ENCODE measurements at regions not wholly inside any gene's neighbourhood (a gene's known extent, or its start where the extent isn't known, plus 50 kb on each side); places are given as distances from the start of the nearest gene placed in this dataset.

GRCh38 chr15:46502667-46503066 is 867.8 kb downstream of the SQOR start:
- Histone ChIP-seq H2AFZ (ENCODE audit: control insufficient read depth, low read depth, low read length) (no peak overlapping the region), H3K9me3 (replicated peaks; ENCODE audit: control insufficient read depth, insufficient read depth, low read length) (no peaks in the 10 kb centered on the region; the same call in 2 of the 3 replicates), H3K4me3 (no peak overlapping the region), H3K4me1 (ENCODE audit: control insufficient read depth, insufficient read depth, low read length) (no peaks in the 10 kb centered on the region), H3K27me3 (replicated peaks in 1 of 2; ENCODE audit: control insufficient read depth in 2 of 2, insufficient read depth in 2 of 2, low read length in 1 of 2) (no peaks in the 10 kb centered on the region), H4K20me1 (ENCODE audit: control insufficient read depth, insufficient read depth) (no peaks in the 10 kb centered on the region), H3K79me2 (ENCODE audit: control insufficient read depth, insufficient read depth, low read length) (no peaks in the 10 kb centered on the region), H3K36me3 (ENCODE audit: control insufficient read depth in 2 of 2, insufficient read depth in 2 of 2, low read length in 1 of 2) (no peaks in the 10 kb centered on the region), H3K9ac (ENCODE audit: control insufficient read depth, insufficient read depth, low read length) (no peak overlapping the region), H3K4me2 (ENCODE audit: control insufficient read depth, insufficient read depth) (no peak overlapping the region), H3K27ac (ENCODE audit: control insufficient read depth, insufficient read depth) (no peak overlapping the region)
- DNase-seq (ENCODE audit: low read depth, low spot score) (no peak), ATAC-seq (no peak), FAIRE-seq (no peak)
- RAD21 ChIA-PET (ENCODE audit: unreplicated experiment), result interaction anchor here (0.9 kb wide), 1 partner anchor 61 kb away, joined by 3 read pairs; no protein-coding TSS in a partner anchor
- CTCF ChIA-PET, result interaction anchor here (2.4 kb wide), 1 partner anchor 191 kb away, joined by 14 read pairs; no protein-coding TSS in a partner anchor
- in situ Hi-C loops (cut with MboI), result no loop called here
- 4% methylated on average over 3 of the region's 3 CpGs for WGBS (ENCODE audit: insufficient coverage, insufficient replicate concordance, low lambda C conversion rate, missing lambda C conversion rate)
- no TSS peak for BruUV-seq (replicated peaks)
- peak; percentile 16; the same call in 1 of the 2 replicates for TF ChIP-seq RAD21 (IDR thresholded peaks at IDR 0.05; ENCODE audit: insufficient read depth, low read depth, low read length)
- no peak for TF ChIP-seq JUND (IDR thresholded peaks at IDR 0.05; ENCODE audit: low read depth, low read length)
- TF ChIP-seq WRNIP1 (IDR thresholded peaks at IDR 0.05; ENCODE audit: borderline replicate concordance, low read depth, low read length), result no peak
- intact Hi-C loops (cut with micrococcal nuclease; ENCODE audit: unreplicated experiment), result no loop called here
- POLR2A ChIA-PET, result no interaction called here
- SMC1A ChIA-PET (ENCODE audit: uncharacterized antibody, unreplicated experiment), result interaction anchor here (0.6 to 1.1 kb wide), 3 partner anchors 13 to 287 kb away, joined by 3 to 7 read pairs (median 6); no protein-coding TSS in a partner anchor

GRCh38 chr15:46518381-46518780 is 883.6 kb downstream of the SQOR start:
- Histone ChIP-seq H3K36me3 (ENCODE audit: control insufficient read depth in 2 of 2, insufficient read depth in 2 of 2, low read length in 1 of 2) (no peaks in the 10 kb centered on the region), H3K4me1 (ENCODE audit: control insufficient read depth, insufficient read depth, low read length) (no peaks in the 10 kb centered on the region), H2AFZ (ENCODE audit: control insufficient read depth, low read depth, low read length) (no peak overlapping the region), H4K20me1 (ENCODE audit: control insufficient read depth, insufficient read depth) (no peaks in the 10 kb centered on the region), H3K9ac (ENCODE audit: control insufficient read depth, insufficient read depth, low read length) (no peak overlapping the region), H3K27me3 (replicated peaks in 1 of 2; ENCODE audit: control insufficient read depth in 2 of 2, insufficient read depth in 2 of 2, low read length in 1 of 2) (no peaks in the 10 kb centered on the region), H3K4me3 (no peak overlapping the region), H3K4me2 (ENCODE audit: control insufficient read depth, insufficient read depth) (no peak overlapping the region), H3K27ac (ENCODE audit: control insufficient read depth, insufficient read depth) (no peak overlapping the region), H3K9me3 (replicated peaks; ENCODE audit: control insufficient read depth, insufficient read depth, low read length) (no peaks in the 10 kb centered on the region; the same call in 2 of the 3 replicates), H3K79me2 (ENCODE audit: control insufficient read depth, insufficient read depth, low read length) (no peaks in the 10 kb centered on the region)
- TF ChIP-seq ZNF217 (IDR thresholded peaks at IDR 0.05) (no peak), ETV6 (conservative IDR thresholded peaks at IDR 0.05 in 1 of 2, IDR thresholded peaks at IDR 0.05 in 1 of 2; ENCODE audit: borderline replicate concordance in 1 of 2, low read depth in 1 of 2) (no peak), EGR1 (IDR thresholded peaks at IDR 0.05; ENCODE audit: borderline replicate concordance in 1 of 2, low read depth in 2 of 2, low read length in 2 of 2) (no peak), ZBTB33 (IDR thresholded peaks at IDR 0.05) (no peak)
- ChIA-PET SMC1A (ENCODE audit: uncharacterized antibody, unreplicated experiment) (no interaction called here), CTCF (no interaction called here), RAD21 (ENCODE audit: unreplicated experiment) (no interaction called here), POLR2A (no interaction called here)
- ATAC-seq (no peak), FAIRE-seq (no peak), DNase-seq (ENCODE audit: low read depth, low spot score) (no peak)
- no TSS peak for BruUV-seq (replicated peaks)
- intact Hi-C loops (cut with micrococcal nuclease; ENCODE audit: unreplicated experiment), result no loop called here
- in situ Hi-C loops (cut with MboI), result no loop called here

Data from GM12878 (cell line).